HCT116 (cell line): ENCODE measurements at regions not wholly inside any gene's neighbourhood (a gene's known extent, or its start where the extent isn't known, plus 50 kb on each side); places are given as distances from the start of the nearest gene placed in this dataset.

Source experiments
- ATAC-seq: fragments of 200-7000 bp; cut with Tn5 transposase; 2 replicates; pipeline ENCODE4 v1.9.1; 2020; ENCODE audit warnings: mild to moderate bottlenecking, moderate library complexity
- BruUV-seq: library from RNA; stranded (reverse); fragments of 400-500 nt; replicated peaks from 2 replicates; lab custom pipeline; 2021; lab: Mats Ljungman, UMichigan
- CTCF ChIA-PET: fragments of 300-600 bp; sonication (Branson Sonifier 250); formaldehyde crosslinking; loops from one replicate; lab custom pipeline; 2021; ENCODE audit warnings: antibody characterized with exemption; lab: Charles Lee
- POLR2A ChIA-PET: fragments of 300-600, 350-600 bp; sonication (Branson Sonifier 250); formaldehyde crosslinking; loops from one replicate; lab custom pipeline; 2021; ENCODE audit warnings: antibody characterized with exemption; lab: Charles Lee
- RAD21 ChIA-PET, 2 experiments: fragments of 300-600 bp; sonication (Branson Sonifier 250); formaldehyde crosslinking; loops; one replicate each; lab custom pipeline; 2023; ENCODE audit warnings: low total read pairs in 2 of 2; ENCODE audit not compliant: uncharacterized antibody in 2 of 2, unreplicated experiment in 2 of 2, low non-redundant PET in 1 of 2; lab: Charles Lee
- DNase-seq: peaks from one replicate; pipeline ENCODE4 v3.0.0-alpha.2; 2010; ENCODE audit warnings: low read depth, low spot score
- H2AFZ ChIP-seq: fragments of 200-600 bp; shearing (Covaris generic), sonication (generic); 2 replicates; pipeline ENCODE4 v1.6.1; 2017; ENCODE audit warnings: low read depth, mixed run types, mixed read lengths, antibody characterized with exemption, low read length; ENCODE audit not compliant: poor library complexity, severe bottlenecking
- H3K27ac ChIP-seq: 2 replicates; pipeline ENCODE4 v1.5.1; 2012; ENCODE audit warnings: low read depth, low read length
- H3K27me3 ChIP-seq: fragments of 200-600 bp; sonication (generic); 2 replicates; pipeline ENCODE4 v1.6.1; 2016; ENCODE audit warnings: mixed run types, low read length, mixed read lengths; ENCODE audit not compliant: insufficient read depth
- H3K36me3 ChIP-seq, 2 experiments: fragments of 200-500 bp in 1 of 2; fragments of 200-600 bp in 1 of 2; sonication (Bioruptor generic) in 1 of 2; sonication (generic) in 1 of 2; 2 replicates each; pipeline versions ENCODE4 v1.5.1 to v1.6.1; 2014 to 2016; ENCODE audit warnings: low read length in 2 of 2, inconsistent platforms in 1 of 2, mixed read lengths in 1 of 2, mixed run types in 1 of 2; ENCODE audit not compliant: insufficient read depth in 2 of 2, control insufficient read depth in 1 of 2
- H3K4me1 ChIP-seq, 2 experiments: fragments of 200-600 bp in 1 of 2; sonication (generic) in 1 of 2; 2 replicates each; pipeline versions ENCODE4 v1.5.1 to v1.6.1; 2012 to 2017; ENCODE audit warnings: low read length in 2 of 2, inconsistent platforms in 1 of 2, mild to moderate bottlenecking in 1 of 2, mixed read lengths in 1 of 2, mixed run types in 1 of 2, moderate library complexity in 1 of 2; ENCODE audit not compliant: insufficient read depth in 2 of 2, control insufficient read depth in 1 of 2
- H3K4me2 ChIP-seq: fragments of 200-600 bp; sonication (generic); 2 replicates; pipeline ENCODE4 v1.6.1; 2017; ENCODE audit warnings: mixed run types, low read length, mixed read lengths
- H3K4me3 ChIP-seq, 2 experiments: fragments of 200-600 bp in 1 of 2; sonication (generic) in 1 of 2; replicated peaks in 1 of 2; 2 replicates each; pipeline ENCODE4 v1.5.1; 2011 to 2016; ENCODE audit warnings: low read length in 2 of 2, control low read depth in 1 of 2, low read depth in 1 of 2, mild to moderate bottlenecking in 1 of 2, mixed read lengths in 1 of 2, mixed run types in 1 of 2
- H3K79me2 ChIP-seq: fragments of 200-600 bp; sonication (generic); 2 replicates; pipeline ENCODE4 v1.6.1; 2017; ENCODE audit warnings: mild to moderate bottlenecking, mixed run types, low read length, moderate library complexity, mixed read lengths; ENCODE audit not compliant: insufficient read depth
- H3K9ac ChIP-seq: fragments of 200-600 bp; sonication (generic); 2 replicates; pipeline ENCODE4 v1.6.1; 2016; ENCODE audit warnings: low read length, mixed read lengths
- H3K9me2 ChIP-seq: fragments of 200-600 bp; sonication (generic), shearing (Covaris generic); 2 replicates; pipeline ENCODE4 v1.6.1; 2017; ENCODE audit warnings: mixed run types, mild to moderate bottlenecking, moderate library complexity; ENCODE audit not compliant: insufficient read depth
- H3K9me3 ChIP-seq, 2 experiments: fragments of 200-500 bp in 1 of 2; fragments of 200-600 bp in 1 of 2; sonication (Bioruptor generic) in 1 of 2; sonication (generic) in 1 of 2; 2 replicates each; pipeline ENCODE4 v1.6.1; 2014 to 2017; ENCODE audit warnings: low read length in 2 of 2, mixed read lengths in 2 of 2, inconsistent platforms in 1 of 2, low read depth in 1 of 2, mild to moderate bottlenecking in 1 of 2, mixed run types in 1 of 2, moderate library complexity in 1 of 2; ENCODE audit not compliant: control insufficient read depth in 1 of 2, insufficient read depth in 1 of 2
- H4K20me1 ChIP-seq: fragments of 200-600 bp; sonication (generic), shearing (Covaris generic); 2 replicates; pipeline ENCODE4 v1.6.1; 2017; ENCODE audit warnings: mixed run types, mild to moderate bottlenecking, moderate library complexity; ENCODE audit not compliant: insufficient read depth
- ELF1 ChIP-seq: IDR thresholded peaks from 2 replicates; pipeline ENCODE4 v1.6.1; 2012; ENCODE audit warnings: low read depth, borderline replicate concordance
- EZH2phosphoT487 ChIP-seq: fragments of 200-600 bp; IDR thresholded peaks from 2 replicates; pipeline ENCODE4 v1.6.1; 2018; ENCODE audit warnings: antibody characterized with exemption, borderline replicate concordance
- FOSL1 ChIP-seq: IDR thresholded peaks from 2 replicates; pipeline ENCODE4 v1.6.1; 2012; ENCODE audit warnings: low read depth
- JUND ChIP-seq: IDR thresholded peaks from 2 replicates; pipeline ENCODE4 v1.6.1; 2012
- REST ChIP-seq: IDR thresholded peaks from 2 replicates; pipeline ENCODE4 v1.6.1; 2012; ENCODE audit warnings: low read depth
- SIN3A ChIP-seq: IDR thresholded peaks from 2 replicates; pipeline ENCODE4 v1.6.1; 2012; ENCODE audit warnings: low read depth
- SP1 ChIP-seq: IDR thresholded peaks from 2 replicates; pipeline ENCODE4 v1.6.1; 2012; ENCODE audit warnings: low read depth
- SRF ChIP-seq: IDR thresholded peaks from 2 replicates; pipeline ENCODE4 v1.6.1; 2012; ENCODE audit warnings: low read depth
- YY1 ChIP-seq: IDR thresholded peaks from 2 replicates; pipeline ENCODE4 v1.6.1; 2011; ENCODE audit warnings: low read length, low read depth, moderate library complexity, mild to moderate bottlenecking; ENCODE audit not compliant: insufficient replicate concordance; ENCODE audit errors: extremely low read depth
- ZFX ChIP-seq: fragments of 450-650 bp; IDR thresholded peaks from 2 replicates; pipeline ENCODE4 v1.6.1; 2017
- ZNF274 ChIP-seq: fragments of 200-500 bp; sonication (Bioruptor generic); IDR thresholded peaks from 2 replicates; pipeline ENCODE4 v1.6.1; 2014; ENCODE audit warnings: mild to moderate bottlenecking, low read depth, low read length, inconsistent platforms
- intact Hi-C: fragments of 100-400 bp; cut with micrococcal nuclease; formaldehyde crosslinking; loops from 2 replicates; pipeline ENCODE4 v1.10.0; 2022

- no peaks in the 10 kb centered on the region for H3K4me1 ChIP-seq
- ChIA-PET POLR2A (no interaction called here), CTCF (no interaction called here), RAD21 (no interaction called here)
- intact Hi-C loops, result no loop called here
- no peak overlapping the region for H2AFZ ChIP-seq
- no peaks in the 10 kb centered on the region for H3K79me2 ChIP-seq
- no peaks in the 10 kb centered on the region for H3K36me3 ChIP-seq
- no TSS peak for BruUV-seq
- ATAC-seq, result no peak
- no peak for TF ChIP-seq ZFX
- TF ChIP-seq REST, result no peak
- no peak for TF ChIP-seq ELF1
- TF ChIP-seq ZNF274, result no peak
- TF ChIP-seq SRF, result no peak
- TF ChIP-seq SIN3A, result no peak
- TF ChIP-seq EZH2phosphoT487, result no peak
- TF ChIP-seq FOSL1, result no peak
- TF ChIP-seq SP1, result no peak
- no peak for TF ChIP-seq YY1
- no peak for TF ChIP-seq JUND
- H3K4me3 ChIP-seq, result no peak overlapping the region
- no peak overlapping the region for H3K4me2 ChIP-seq
- no peak for DNase-seq
- H3K9me2 ChIP-seq, result no peaks in the 10 kb centered on the region
- H3K27ac ChIP-seq, result no peak overlapping the region
- no peaks in the 10 kb centered on the region for H3K9me3 ChIP-seq
- H3K9ac ChIP-seq, result no peak overlapping the region
- no peaks in the 10 kb centered on the region for H4K20me1 ChIP-seq
- peaks cover 5% of the 10 kb centered on the region for H3K27me3 ChIP-seq
Measured at GRCh38 chr2:199629301-199629700, 171.6 kb upstream of the SATB2 start.
